B cell (primary cell): ENCODE measurements at regions not wholly inside any gene's neighbourhood (a gene's known extent, or its start where the extent isn't known, plus 50 kb on each side); places are given as distances from the start of the nearest gene placed in this dataset.

Experiments
- ATAC-seq: fragments of 200-7000 bp; cut with Tn5 transposase; one replicate; pipeline ENCODE4 v1.10.0; 2021; ENCODE audit warnings: low read depth, mild to moderate bottlenecking, moderate number of reproducible peaks, moderate library complexity
- CTCF ChIA-PET: fragments of 350-600 bp; sonication (Branson Sonifier 250); formaldehyde crosslinking; loops from one replicate; lab custom pipeline; 2021; ENCODE audit warnings: antibody characterized with exemption, inconsistent platforms; lab: Charles Lee
- POLR2A ChIA-PET: fragments of 350-600 bp; sonication (Branson Sonifier 250); formaldehyde crosslinking; loops from one replicate; lab custom pipeline; 2021; ENCODE audit warnings: antibody characterized with exemption; lab: Charles Lee
- DNase-seq: peaks from one replicate; pipeline ENCODE4 v3.0.0; 2013
- H2AFZ ChIP-seq: 2 replicates; pipeline ENCODE4 v1.6.1; 2012; ENCODE audit warnings: mild to moderate bottlenecking, low read depth, low read length; ENCODE audit not compliant: insufficient read depth, poor library complexity, severe bottlenecking
- H3K27ac ChIP-seq, 2 donors: 1 replicate in 1 of 2; 2 replicates in 1 of 2; pipeline ENCODE4 v1.5.1; 2012 to 2013; ENCODE audit warnings: low read length in 2 of 2, mild to moderate bottlenecking in 2 of 2, moderate library complexity in 1 of 2
- H3K27me3 ChIP-seq, 4 experiments: fragments of 200-600 bp in 1 of 4; sonication (generic) in 1 of 4; replicated peaks in 1 of 4; 1 replicate in 2 of 4; 2 replicates in 2 of 4; pipeline versions ENCODE4 v1.6.1 to v1.7.0; 2013 to 2016; ENCODE audit warnings: low read length in 3 of 4, mild to moderate bottlenecking in 2 of 4, mixed read lengths in 1 of 4, moderate library complexity in 1 of 4; ENCODE audit not compliant: insufficient read depth in 4 of 4, control insufficient read depth in 3 of 4; ENCODE audit errors: control extremely low read depth in 1 of 4
- H3K36me3 ChIP-seq, 2 experiments: replicated peaks in 1 of 2; 1 replicate in 1 of 2; 2 replicates in 1 of 2; pipeline versions ENCODE4 v1.6.1 to v1.7.1; 2013; ENCODE audit warnings: low read length in 1 of 2; ENCODE audit not compliant: insufficient read depth in 2 of 2, control insufficient read depth in 1 of 2; ENCODE audit errors: control extremely low read depth in 1 of 2, extremely low read depth in 1 of 2
- H3K4me1 ChIP-seq, 2 donors: fragments of 200-600 bp in 1 of 2; sonication (generic) in 1 of 2; 1 replicate in 1 of 2; 2 replicates in 1 of 2; pipeline versions ENCODE4 v1.5.1 to v1.6.1; 2013 to 2017; ENCODE audit warnings: low read length in 2 of 2; ENCODE audit not compliant: control insufficient read depth in 2 of 2, insufficient read depth in 2 of 2
- H3K4me2 ChIP-seq: replicated peaks from 2 replicates; pipeline ENCODE3; 2012; ENCODE audit warnings: mild to moderate bottlenecking, low read depth, low read length; ENCODE audit not compliant: poor library complexity, severe bottlenecking
- H3K4me3 ChIP-seq, 5 experiments: fragments of 200-600 bp in 1 of 5; sonication (generic) in 1 of 5; 1 replicate in 3 of 5; 2 replicates in 2 of 5; pipeline versions ENCODE4 v1.5.1 to v1.7.0; 2011 to 2016; ENCODE audit warnings: low read length in 4 of 5, mild to moderate bottlenecking in 4 of 5, low read depth in 2 of 5, control low read depth in 1 of 5, moderate library complexity in 1 of 5; ENCODE audit not compliant: insufficient read depth in 1 of 5; ENCODE audit errors: control extremely low read depth in 1 of 5, extremely low read depth in 1 of 5
- H3K79me2 ChIP-seq: fragments of 200-600 bp; sonication (generic); one replicate; pipeline ENCODE4 v1.6.0; 2016; ENCODE audit warnings: low read length; ENCODE audit not compliant: control insufficient read depth, insufficient read depth
- H3K9ac ChIP-seq: fragments of 200-600 bp; sonication (generic); 2 replicates; pipeline ENCODE4 v1.6.1; 2017; ENCODE audit warnings: mild to moderate bottlenecking, low read length, moderate library complexity
- H3K9me3 ChIP-seq, 3 donors: one replicate each; pipeline versions ENCODE4 v1.6.1 to v1.7.1; 2013; ENCODE audit warnings: low read length in 2 of 3; ENCODE audit not compliant: control insufficient read depth in 2 of 3, insufficient read depth in 1 of 3; ENCODE audit errors: control extremely low read depth in 1 of 3
- H4K20me1 ChIP-seq: 2 replicates; pipeline ENCODE4 v1.6.0; 2012; ENCODE audit warnings: mild to moderate bottlenecking, low read length; ENCODE audit not compliant: insufficient read depth, control insufficient read depth, poor library complexity, severe bottlenecking
- H3K27ac Mint-ChIP-seq: one replicate; pipeline ENCODE4 v1.8.0; 2021; ENCODE audit warnings: mixed read lengths
- H3K27me3 Mint-ChIP-seq: one replicate; pipeline ENCODE4 v1.8.0; 2021; ENCODE audit warnings: mixed read lengths
- H3K4me1 Mint-ChIP-seq: one replicate; pipeline ENCODE4 v1.8.0; 2021; ENCODE audit warnings: mixed read lengths
- H3K4me3 Mint-ChIP-seq: one replicate; pipeline ENCODE4 v1.8.0; 2021; ENCODE audit warnings: mixed read lengths
- H3K9me3 Mint-ChIP-seq: one replicate; pipeline ENCODE4 v1.8.0; 2022; ENCODE audit warnings: mixed read lengths; ENCODE audit not compliant: insufficient read depth
- EZH2 ChIP-seq: IDR thresholded peaks from 2 replicates; pipeline ENCODE4 v1.6.1; 2012; ENCODE audit warnings: borderline replicate concordance, low read depth, mild to moderate bottlenecking, moderate library complexity, low read length; ENCODE audit not compliant: insufficient read depth, poor library complexity, severe bottlenecking
- WGBS: methylation state at CpG from one replicate; pipeline ENCODE4 v1.1.5; 2013; ENCODE audit warnings: missing lambda C conversion rate; ENCODE audit not compliant: insufficient coverage; 5-methylcytosine and 5-hydroxymethylcytosine counted together
- intact Hi-C: fragments of 100-400 bp; cut with micrococcal nuclease; formaldehyde crosslinking; loops from one replicate; pipeline ENCODE4 v1.10.0; 2022
- TF ChIP-seq, protein P1 (sequence below): fragments of 200-600 bp; IDR thresholded peaks from one replicate; pipeline ENCODE4 v1.8.0; 2022; ENCODE audit warnings: antibody characterized with exemption, mild to moderate bottlenecking

GRCh38 chr15:94674296-94674695, 442.9 kb downstream of the MCTP2 start:
- H3K27me3 ChIP-seq: no peaks in the 10 kb centered on the region
- Mint-ChIP-seq H3K27me3 (peaks cover 9% of the 10 kb centered on the region), H3K9me3 (no peaks in the 10 kb centered on the region), H3K4me1 (no peaks in the 10 kb centered on the region), H3K27ac (no peak overlapping the region), H3K4me3 (no peak overlapping the region)
- WGBS: 94% methylated on average over 6 of the region's 10 CpGs
- H3K9ac ChIP-seq: no peak overlapping the region
- H3K4me1 ChIP-seq: no peaks in the 10 kb centered on the region
- H2AFZ ChIP-seq: no peak overlapping the region
- intact Hi-C loops: loop anchor here (5.0 kb wide), 1 partner anchor 618 kb away; no protein-coding TSS in a partner anchor
- no peaks in the 10 kb centered on the region for H3K79me2 ChIP-seq
- no peak overlapping the region for H3K27ac ChIP-seq
- ATAC-seq: no peak
- DNase-seq: no peak
- no peak overlapping the region for H3K4me2 ChIP-seq
- H3K9me3 ChIP-seq: no peaks in the 10 kb centered on the region
- POLR2A ChIA-PET: no interaction called here
- TF ChIP-seq, protein P1, sequence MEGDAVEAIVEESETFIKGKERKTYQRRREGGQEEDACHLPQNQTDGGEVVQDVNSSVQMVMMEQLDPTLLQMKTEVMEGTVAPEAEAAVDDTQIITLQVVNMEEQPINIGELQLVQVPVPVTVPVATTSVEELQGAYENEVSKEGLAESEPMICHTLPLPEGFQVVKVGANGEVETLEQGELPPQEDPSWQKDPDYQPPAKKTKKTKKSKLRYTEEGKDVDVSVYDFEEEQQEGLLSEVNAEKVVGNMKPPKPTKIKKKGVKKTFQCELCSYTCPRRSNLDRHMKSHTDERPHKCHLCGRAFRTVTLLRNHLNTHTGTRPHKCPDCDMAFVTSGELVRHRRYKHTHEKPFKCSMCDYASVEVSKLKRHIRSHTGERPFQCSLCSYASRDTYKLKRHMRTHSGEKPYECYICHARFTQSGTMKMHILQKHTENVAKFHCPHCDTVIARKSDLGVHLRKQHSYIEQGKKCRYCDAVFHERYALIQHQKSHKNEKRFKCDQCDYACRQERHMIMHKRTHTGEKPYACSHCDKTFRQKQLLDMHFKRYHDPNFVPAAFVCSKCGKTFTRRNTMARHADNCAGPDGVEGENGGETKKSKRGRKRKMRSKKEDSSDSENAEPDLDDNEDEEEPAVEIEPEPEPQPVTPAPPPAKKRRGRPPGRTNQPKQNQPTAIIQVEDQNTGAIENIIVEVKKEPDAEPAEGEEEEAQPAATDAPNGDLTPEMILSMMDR: no peak
- no peak for TF ChIP-seq EZH2
- no peaks in the 10 kb centered on the region for H4K20me1 ChIP-seq
- no peaks in the 10 kb centered on the region for H3K36me3 ChIP-seq
- CTCF ChIA-PET: no interaction called here
- no peak overlapping the region for H3K4me3 ChIP-seq

GRCh38 chr15:94677202-94677790, 445.9 kb downstream of the MCTP2 start:
- WGBS: 83% methylated on average over 7 of the region's 9 CpGs
- Histone ChIP-seq H3K27me3 (no peaks in the 10 kb centered on the region), H4K20me1 (no peaks in the 10 kb centered on the region), H3K9me3 (no peaks in the 10 kb centered on the region), H3K9ac (no peak overlapping the region), H3K79me2 (no peaks in the 10 kb centered on the region), H3K4me2 (no peak overlapping the region), H3K27ac (no peak overlapping the region), H3K4me1 (no peaks in the 10 kb centered on the region), H2AFZ (no peak overlapping the region), H3K4me3 (no peak overlapping the region), H3K36me3 (no peaks in the 10 kb centered on the region)
- H3K4me1 Mint-ChIP-seq: no peaks in the 10 kb centered on the region
- no peaks in the 10 kb centered on the region for H3K9me3 Mint-ChIP-seq
- no peak overlapping the region for H3K4me3 Mint-ChIP-seq
- no peak overlapping the region for H3K27ac Mint-ChIP-seq
- ChIA-PET CTCF (no interaction called here), POLR2A (no interaction called here)
- DNase-seq (no peak), ATAC-seq (no peak)
- intact Hi-C loops: no loop called here
- peaks cover 3% of the 10 kb centered on the region for H3K27me3 Mint-ChIP-seq
- TF ChIP-seq EZH2: no peak
- TF ChIP-seq, protein P1: no peak
